HepG2 (cell line): ENCODE measurements at regions not wholly inside any gene's neighbourhood (a gene's known extent, or its start where the extent isn't known, plus 50 kb on each side); places are given as distances from the start of the nearest gene placed in this dataset.

Experiments
- ATAC-seq: fragments of 200-7000 bp; cut with Tn5 transposase; 3 replicates; pipeline ENCODE4 v1.9.1; 2020; ENCODE audit warnings: mild to moderate bottlenecking, moderate library complexity
- BruUV-seq: library from RNA; stranded (reverse); fragments of 400-500 nt; replicated peaks from 2 replicates; lab custom pipeline; 2021; lab: Mats Ljungman, UMichigan
- CTCF ChIA-PET: fragments of 300-600 bp; formaldehyde crosslinking; extraction: SDS; loops from one replicate; lab custom pipeline; 2021; ENCODE audit warnings: low total read pairs, inconsistent platforms, low intra/inter-chr PET ratio; lab: Yijun Ruan, JAX
- POLR2A ChIA-PET: fragments of 350-600 bp; sonication (Branson Sonifier 250); formaldehyde crosslinking; loops from one replicate; lab custom pipeline; 2020; ENCODE audit warnings: antibody characterized with exemption, inconsistent platforms; lab: Yijun Ruan, JAX
- DNase-seq: peaks from one replicate; pipeline ENCODE4 v3.0.0-alpha.2; 2015; ENCODE audit warnings: low spot score
- FAIRE-seq: peaks from 3 replicates; lab custom pipeline; 2011; peaks lifted over from hg19 to GRCh38; lab: Jason Lieb, UNC
- H2AFZ ChIP-seq: one replicate; pipeline ENCODE4 v1.6.1; 2011; ENCODE audit warnings: low read length, inconsistent platforms
- H3K27ac ChIP-seq: fragments of 300-600 bp; 3 replicates; pipeline ENCODE4 v1.8.0; 2011; ENCODE audit warnings: mixed run types, mild to moderate bottlenecking, mixed read lengths, low read length, inconsistent platforms; ENCODE audit not compliant: insufficient read depth; ENCODE audit errors: extremely low read length
- H3K27me3 ChIP-seq, 2 experiments: fragments of 200-600 bp in 1 of 2; 2 replicates in 1 of 2; 3 replicates in 1 of 2; pipeline versions ENCODE4 v1.6.0 to v1.8.0; 2011; ENCODE audit warnings: low read length in 2 of 2, mild to moderate bottlenecking in 2 of 2, moderate library complexity in 2 of 2, inconsistent platforms in 1 of 2; ENCODE audit not compliant: insufficient read depth in 2 of 2, control insufficient read depth in 1 of 2
- H3K36me3 ChIP-seq, 2 experiments: fragments of 200-600 bp in 1 of 2; replicated peaks in 1 of 2; 2 replicates in 1 of 2; 3 replicates in 1 of 2; pipeline versions ENCODE4 v1.5.1 to v1.8.0; 2011; ENCODE audit warnings: low read length in 2 of 2, inconsistent platforms in 1 of 2; ENCODE audit not compliant: insufficient read depth in 2 of 2, control insufficient read depth in 1 of 2
- H3K4me1 ChIP-seq: 2 replicates; pipeline ENCODE4 v1.5.1; 2012; ENCODE audit warnings: low read length, inconsistent platforms; ENCODE audit not compliant: insufficient read depth
- H3K4me2 ChIP-seq: 2 replicates; pipeline ENCODE4 v1.6.0; 2011; ENCODE audit warnings: low read depth, low read length, inconsistent platforms
- H3K4me3 ChIP-seq, 3 experiments: fragments of 200-600 bp in 1 of 3; sonication (generic), shearing (Covaris generic) in 1 of 3; replicated peaks in 1 of 3; 2 replicates each; pipeline ENCODE4 v1.5.1; 2011 to 2016; ENCODE audit warnings: low read length in 3 of 3, inconsistent platforms in 2 of 3, low read depth in 2 of 3, mild to moderate bottlenecking in 2 of 3, control low read depth in 1 of 3, mixed read lengths in 1 of 3; ENCODE audit not compliant: insufficient read depth in 1 of 3
- H3K79me2 ChIP-seq: one replicate; pipeline ENCODE4 v1.6.1; 2011; ENCODE audit warnings: low read length, inconsistent platforms; ENCODE audit not compliant: insufficient read depth
- H3K9ac ChIP-seq: 2 replicates; pipeline ENCODE4 v1.6.0; 2011; ENCODE audit warnings: mild to moderate bottlenecking, low read depth, low read length, inconsistent platforms; ENCODE audit not compliant: insufficient read depth
- H3K9me3 ChIP-seq: 2 replicates; pipeline ENCODE4 v1.5.1; 2012; ENCODE audit warnings: mild to moderate bottlenecking, low read length
- H4K20me1 ChIP-seq: 2 replicates; pipeline ENCODE4 v1.6.0; 2011; ENCODE audit warnings: inconsistent platforms, mild to moderate bottlenecking, low read length, moderate library complexity; ENCODE audit not compliant: insufficient read depth
- AKNA ChIP-seq: sonication (generic); formaldehyde crosslinking; IDR thresholded peaks from 2 replicates; pipeline ENCODE4 v1.4.0; 2020; ENCODE audit warnings: missing genetic modification reagents, borderline replicate concordance
- JARID2 ChIP-seq: sonication (generic); formaldehyde crosslinking; IDR thresholded peaks from 2 replicates; pipeline ENCODE4 v1.8.1; 2023; ENCODE audit warnings: missing genetic modification reagents, inconsistent platforms; ENCODE audit not compliant: insufficient replicate concordance
- YY1 ChIP-seq: IDR thresholded peaks from 2 replicates; pipeline ENCODE4 v1.6.1; 2011; ENCODE audit warnings: low read length, low read depth, moderate library complexity, mild to moderate bottlenecking; ENCODE audit not compliant: insufficient read depth, insufficient replicate concordance
- ZKSCAN5 ChIP-seq: sonication (generic); formaldehyde crosslinking; IDR thresholded peaks from 2 replicates; pipeline ENCODE4 v1.5.1; 2020; ENCODE audit warnings: mild to moderate bottlenecking, missing genetic modification reagents
- ZNF124 ChIP-seq: sonication (generic); formaldehyde crosslinking; IDR thresholded peaks from 2 replicates; pipeline ENCODE4 v1.4.0; 2020; ENCODE audit warnings: missing genetic modification reagents
- ZNF710 ChIP-seq: sonication (generic); formaldehyde crosslinking; IDR thresholded peaks from 2 replicates; pipeline ENCODE4 v1.5.0; 2020; ENCODE audit warnings: mild to moderate bottlenecking, missing genetic modification reagents, borderline replicate concordance
- WGBS: methylation state at CpG from one replicate; pipeline ENCODE4 v1.1.6; 2017; ENCODE audit warnings: low lambda C conversion rate; 5-methylcytosine and 5-hydroxymethylcytosine counted together
- in situ Hi-C: cut with HindIII; loops from 2 replicates; pipeline ENCODE4 v1.10.0; 2017; ENCODE audit warnings: low pct_unique_long_range_greater_than_20kb; ENCODE audit not compliant: extremely low pct_ligation_motif_present
- intact Hi-C: fragments of 100-400 bp; cut with micrococcal nuclease; formaldehyde crosslinking; loops from one replicate; pipeline ENCODE4 v1.10.0; 2022; ENCODE audit not compliant: unreplicated experiment

DNA sequence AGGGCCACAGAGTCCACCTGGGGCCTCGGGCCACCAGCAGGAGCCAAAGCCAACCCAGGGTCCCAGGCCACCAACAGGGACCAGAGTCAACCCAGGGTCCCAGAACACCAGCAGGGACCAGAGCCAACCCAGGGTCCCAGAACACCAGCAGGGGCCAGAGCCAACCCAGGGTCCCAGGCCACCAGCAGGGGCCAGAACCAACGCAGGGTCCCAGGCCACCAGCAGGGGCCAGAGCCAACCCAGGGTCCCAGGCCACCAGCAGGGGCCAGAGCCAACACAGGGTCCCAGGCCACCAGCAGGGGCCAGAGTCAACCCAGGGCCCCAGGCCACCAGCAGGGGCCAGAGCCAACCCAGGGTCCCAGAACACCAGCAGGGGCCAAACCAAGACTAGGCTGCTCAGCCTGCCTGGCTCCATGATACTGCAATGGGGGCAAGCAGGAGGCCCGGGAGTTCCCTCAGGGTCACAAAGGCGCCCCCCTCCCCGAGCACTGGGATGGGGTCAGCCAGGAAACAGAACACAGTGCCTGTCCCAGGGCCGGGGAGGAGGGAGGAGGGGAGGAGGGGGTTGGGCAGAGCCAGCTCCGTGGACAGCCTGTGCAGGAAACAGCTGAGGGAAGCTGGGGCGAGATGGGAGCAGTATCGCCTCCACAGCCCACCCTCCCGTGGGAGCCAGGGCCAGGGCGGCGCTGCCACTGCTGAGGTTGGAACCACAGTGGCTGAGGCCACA, 62.0 kb upstream of the PRR5 start:
- H3K27ac ChIP-seq, result no peak overlapping the region
- WGBS, result 0% methylated on average over 1 of the region's 12 CpGs
- no peaks in the 10 kb centered on the region for H3K36me3 ChIP-seq
- no peaks in the 10 kb centered on the region for H4K20me1 ChIP-seq
- H3K4me1 ChIP-seq, result peaks cover 24% of the 10 kb centered on the region
- no peak overlapping the region for H3K4me3 ChIP-seq
- POLR2A ChIA-PET, result no interaction called here
- H3K4me2 ChIP-seq, result no peak overlapping the region
- TF ChIP-seq AKNA (CRISPR knock-in tag), result no peak
- no peak for TF ChIP-seq ZNF124 (CRISPR knock-in tag)
- TF ChIP-seq ZKSCAN5 (CRISPR knock-in tag), result no peak
- no peak for TF ChIP-seq YY1
- no peak for TF ChIP-seq ZNF710 (CRISPR knock-in tag)
- no peak for TF ChIP-seq JARID2 (CRISPR knock-in tag)
- TF ChIP-seq, all 625 proteins: peak for 0
- intact Hi-C loops (no loop called here), in situ Hi-C loops (loop anchor here (25.0 kb wide), 1 partner anchor 753 kb away; the partner anchor contains the start of gene PNPLA5)
- peaks cover 0 to 6% of the 10 kb centered on the region in 2 experiments; a peak in 1 of 5 replicates for H3K27me3 ChIP-seq
- no peak overlapping the region for H3K9ac ChIP-seq
- H3K9me3 ChIP-seq, result no peaks in the 10 kb centered on the region
- CTCF ChIA-PET, result interaction anchor here (1.3 kb wide), 1 partner anchor 45 kb away, joined by 4 read pairs; no protein-coding TSS in a partner anchor
- no peak for ATAC-seq
- DNase-seq, result no peak
- no TSS peak for BruUV-seq
- H2AFZ ChIP-seq, result no peak overlapping the region
- no peak for FAIRE-seq
- no peaks in the 10 kb centered on the region for H3K79me2 ChIP-seq
